HG03571 (cell line): ENCODE measurements at regions not wholly inside any gene's neighbourhood (a gene's known extent, or its start where the extent isn't known, plus 50 kb on each side); places are given as distances from the start of the nearest gene placed in this dataset.

Experiments used
- ATAC-seq: cut with Tn5 transposase; IDR thresholded peaks from one replicate; pipeline ENCODE4 v1.9.1; 2021; ENCODE audit not compliant: unreplicated experiment

DNA sequence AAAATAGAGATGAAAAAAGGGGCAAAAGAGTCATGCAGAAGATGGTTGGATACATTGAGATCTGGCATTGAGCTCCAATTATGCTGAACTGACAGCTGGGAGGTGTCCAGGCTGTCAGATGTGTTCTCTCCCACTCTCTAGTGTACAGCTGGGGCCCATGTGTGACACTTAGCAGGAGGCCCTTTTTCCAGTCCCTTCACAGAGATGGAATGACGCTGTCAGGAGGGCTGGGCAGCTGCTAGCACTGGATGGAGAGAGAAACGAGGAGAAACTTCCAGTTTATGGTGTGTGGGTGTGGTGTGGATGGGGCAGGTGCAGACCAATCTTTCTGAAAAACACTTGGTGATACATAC is 437.7 kb upstream of the HS6ST1 start:
- no peak for ATAC-seq

GRCh38 chr2:128765811-128766210 is 447.1 kb upstream of the HS6ST1 start:
- no peak for ATAC-seq

DNA sequence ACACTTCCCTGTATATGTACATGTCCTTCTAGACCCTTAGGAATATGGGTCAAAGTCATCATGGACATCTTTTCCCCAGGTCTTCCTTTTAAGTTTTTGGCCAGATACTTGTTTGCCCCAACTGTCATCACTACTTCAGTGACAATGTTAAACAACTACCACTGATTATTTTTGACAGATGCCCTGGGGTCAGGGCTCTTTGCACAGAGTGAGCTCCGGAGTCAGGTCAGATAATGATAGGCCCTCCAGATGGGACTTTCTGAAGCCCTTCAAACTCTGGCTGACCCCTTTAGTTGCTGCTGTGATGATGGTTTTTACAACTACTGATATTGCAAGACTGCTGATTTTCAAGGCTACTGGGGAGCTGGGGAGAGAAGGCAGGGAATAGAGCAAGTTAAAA is 449.4 kb upstream of the HS6ST1 start:
- ATAC-seq, result no peak

DNA sequence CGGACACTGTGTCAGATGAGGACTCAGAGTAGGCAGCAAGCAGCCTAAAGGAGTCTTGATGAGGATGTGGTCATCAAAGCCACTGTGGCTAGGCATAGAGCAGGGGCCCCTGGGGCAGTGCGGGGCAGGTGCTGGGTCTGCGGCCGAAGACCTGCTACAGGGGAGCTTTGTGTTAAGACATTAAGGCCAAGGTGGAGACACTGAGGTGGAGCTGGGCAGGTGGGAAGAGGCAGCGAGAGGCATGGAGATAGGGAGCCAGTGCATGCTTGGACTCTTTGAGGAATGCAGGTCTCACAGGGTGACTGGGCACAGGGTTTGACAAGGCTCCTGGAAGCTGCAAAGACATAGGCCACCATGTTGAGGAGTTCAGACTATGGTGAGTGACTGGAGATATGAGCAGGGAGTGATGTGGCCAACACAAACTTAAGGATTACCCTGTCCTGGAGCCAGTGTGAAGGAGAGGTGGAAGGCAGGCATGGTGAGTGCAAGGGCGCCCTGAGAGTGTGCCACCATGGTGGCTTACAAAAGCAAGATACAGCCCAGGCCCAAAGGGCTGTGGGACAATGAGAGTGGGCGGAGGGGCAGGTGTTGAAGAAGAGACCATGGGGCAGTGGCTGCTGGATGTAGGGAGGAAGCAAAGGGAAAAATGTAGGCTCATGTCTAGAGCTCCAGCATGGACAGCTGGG is 450.9 kb upstream of the HS6ST1 start:
- ATAC-seq, result no peak

GRCh38 chr2:128770143-128771085 is 451.7 kb upstream of the HS6ST1 start:
- no peak for ATAC-seq

DNA sequence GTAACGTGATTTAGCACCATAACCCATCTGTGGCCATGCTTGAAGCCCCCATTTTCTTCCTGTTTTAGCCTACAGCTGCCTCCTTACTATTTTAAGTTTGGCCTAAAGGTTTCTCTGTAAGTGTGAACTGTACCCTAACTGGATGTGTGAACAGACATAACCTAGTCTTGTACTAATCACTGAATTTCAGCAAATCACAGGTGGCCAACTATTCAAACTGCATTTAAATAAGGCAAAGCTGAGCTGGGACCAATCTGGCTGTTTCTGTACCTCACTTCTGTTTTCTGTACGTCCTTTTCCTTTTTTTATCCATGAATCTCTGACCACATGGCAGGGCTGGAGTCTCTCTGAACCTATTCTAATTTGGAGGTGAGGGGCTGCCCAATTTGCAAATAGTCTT is 452.7 kb upstream of the HS6ST1 start:
- no peak for ATAC-seq

DNA sequence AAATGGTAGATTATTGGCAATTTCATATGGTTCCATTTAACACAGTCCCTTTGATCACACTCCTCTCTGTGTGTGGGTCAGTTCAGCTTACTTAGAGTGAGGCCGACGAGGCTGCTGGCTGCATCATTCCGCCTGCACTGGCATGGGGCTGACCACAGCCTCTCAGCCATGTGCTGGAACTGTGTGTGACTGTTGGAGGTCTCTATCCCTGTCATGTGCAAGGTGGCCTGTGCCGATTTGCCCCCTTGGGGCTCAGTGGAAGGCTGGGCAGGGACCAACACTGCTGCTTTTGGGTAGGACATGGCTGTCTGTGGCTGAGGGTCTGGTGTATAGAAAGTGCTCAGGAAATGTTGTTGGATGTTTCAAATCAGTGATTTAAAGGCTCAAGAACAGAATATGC is 454.0 kb upstream of the HS6ST1 start:
- no peak for ATAC-seq

- no peak for ATAC-seq
Observed at GRCh38 chr2:128773641-128774319, 455.1 kb upstream of the HS6ST1 start.

GRCh38 chr2:128774320-128775216 is 455.9 kb upstream of the HS6ST1 start:
- ATAC-seq, result no peak

GRCh38 chr2:128775217-128775913 is 456.7 kb upstream of the HS6ST1 start:
- no peak for ATAC-seq

GRCh38 chr2:128775914-128776285 is 457.2 kb upstream of the HS6ST1 start:
- ATAC-seq, result no peak

DNA sequence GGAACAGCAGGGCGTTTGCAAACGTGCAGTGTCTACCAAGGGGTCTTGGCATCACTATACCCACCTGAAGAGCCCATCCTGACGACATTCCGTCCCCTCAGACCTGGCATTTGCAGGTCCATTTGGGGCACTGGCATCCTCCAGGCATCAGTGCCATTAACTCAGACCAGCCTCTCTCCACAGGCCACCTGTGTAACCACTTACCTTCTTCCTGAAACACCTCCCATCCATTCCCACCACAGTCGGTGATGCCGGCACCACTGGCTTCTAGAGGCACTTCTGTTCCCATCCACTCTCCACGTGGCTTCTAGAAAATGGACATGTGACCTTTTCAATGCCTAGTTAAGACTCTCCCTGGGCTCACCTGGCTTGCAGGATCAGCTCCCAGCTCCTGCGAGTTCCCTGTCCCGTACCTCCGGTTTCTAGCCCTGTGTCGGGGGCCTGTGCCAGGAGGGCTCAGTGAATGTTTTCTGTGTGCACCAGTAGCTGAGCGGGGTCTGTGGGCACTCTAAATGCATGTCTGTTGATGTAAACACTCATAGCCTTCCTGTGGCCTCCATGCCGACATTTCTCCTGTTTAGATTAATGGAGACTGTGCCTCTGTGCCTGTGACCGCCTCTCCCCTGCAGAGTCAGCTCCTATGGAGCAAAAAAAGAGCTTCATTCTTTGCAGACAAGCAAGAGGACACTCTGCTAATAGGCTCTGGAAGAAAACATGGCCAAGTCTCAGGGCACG is 458.0 kb upstream of the HS6ST1 start:
- no peak for ATAC-seq

GRCh38 chr2:128777196-128778035 is 458.7 kb upstream of the HS6ST1 start:
- ATAC-seq, result no peak

- no peak for ATAC-seq
Observed at GRCh38 chr2:128778843-128779242, 460.2 kb upstream of the HS6ST1 start.

DNA sequence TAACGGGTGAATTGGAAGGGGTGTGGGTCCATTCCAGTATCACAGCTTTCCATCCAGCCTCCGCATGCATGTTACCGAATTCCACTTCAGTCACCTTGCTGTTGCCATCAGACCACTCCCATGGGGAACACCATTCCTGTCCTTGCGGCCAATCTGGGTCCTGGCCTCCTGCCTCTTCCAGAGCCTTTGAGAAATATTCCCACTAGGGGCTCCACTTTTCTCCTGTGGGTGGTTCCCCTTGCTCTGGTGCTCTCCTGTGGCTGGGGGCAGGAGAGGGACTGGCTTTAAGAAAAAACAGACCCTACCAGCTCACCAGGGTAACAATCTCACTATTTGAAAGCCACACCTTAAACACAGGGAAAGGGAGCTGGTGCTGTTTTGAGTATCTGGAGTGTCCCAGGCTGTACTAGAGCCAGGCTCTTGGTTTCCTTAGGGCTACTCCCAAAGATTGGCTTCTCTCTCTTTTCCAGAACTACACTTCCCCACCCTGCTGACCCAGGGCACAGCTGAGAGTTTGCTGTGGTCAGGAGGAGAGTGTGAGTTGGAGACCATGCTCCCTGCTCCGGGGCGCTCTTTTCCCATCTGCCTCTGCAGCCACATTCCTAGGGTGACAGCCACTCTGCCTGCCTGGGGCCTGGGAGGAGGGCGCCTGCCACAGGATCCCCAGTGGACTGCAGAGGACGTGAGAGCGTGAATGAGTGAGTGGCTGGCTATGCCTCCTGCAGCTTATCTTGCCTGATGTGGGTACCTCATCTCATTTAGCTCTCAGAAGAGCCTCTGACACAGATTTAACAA is 460.8 kb upstream of the HS6ST1 start:
- ATAC-seq, result no peak

DNA sequence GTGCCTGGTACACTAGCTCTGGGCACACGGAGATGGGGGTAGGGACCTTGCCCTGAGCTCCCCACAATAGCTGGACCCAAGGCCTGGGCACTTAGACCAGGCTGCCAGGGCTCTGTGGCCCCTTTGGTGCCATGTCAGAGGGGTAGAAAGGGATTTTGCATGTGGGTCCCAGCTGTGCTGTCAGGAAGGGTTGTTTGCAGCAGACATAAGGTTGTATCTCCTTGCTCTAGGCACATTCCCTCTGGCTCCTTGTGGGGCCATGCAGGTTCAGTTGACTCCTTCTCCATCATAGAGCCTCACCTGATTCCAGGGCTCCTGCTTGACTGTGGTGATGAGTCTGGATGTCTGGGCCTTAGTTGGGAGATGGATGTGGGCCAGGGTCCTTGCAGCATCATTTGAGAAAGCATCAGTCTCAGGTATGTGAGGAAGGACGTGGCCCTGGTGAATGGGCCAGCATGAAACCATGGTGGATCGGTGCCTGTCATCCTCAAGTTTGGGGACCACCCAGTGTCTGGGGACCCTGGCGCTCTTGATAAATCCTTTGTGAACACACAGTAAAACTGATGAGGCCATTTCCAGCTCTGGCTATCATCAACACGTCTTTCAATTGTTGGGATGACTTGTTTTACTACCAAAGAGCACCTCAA is 461.9 kb upstream of the HS6ST1 start:
- ATAC-seq, result no peak

GRCh38 chr2:128781166-128781565 is 462.5 kb upstream of the HS6ST1 start:
- ATAC-seq, result no peak
